Hematopoietic multipotent progenitor cell (in vitro differentiated cells): ENCODE measurements at regions not wholly inside any gene's neighbourhood (a gene's known extent, or its start where the extent isn't known, plus 50 kb on each side); places are given as distances from the start of the nearest gene placed in this dataset.
"Not testable (repeated sequence)": the region's sequence is repeated elsewhere in the genome, so short reads cannot be mapped to it uniquely, and the experiment has no call there.

Experiments
- DNase-seq, 3 donors: peaks; one replicate each; pipeline ENCODE4 v3.0.0-alpha.2; 2011 to 2015; ENCODE audit warnings: low read depth in 2 of 3, low spot score in 2 of 3

GRCh38 chr6:140208286-140208685, 833.8 kb upstream of the CITED2 start:
- DNase-seq: no peak

GRCh38 chr6:140205795-140206593, 831.5 kb upstream of the CITED2 start:
- no peak for DNase-seq

- DNase-seq: no peak
Measured at GRCh38 chr6:140204154-140204553, 829.7 kb upstream of the CITED2 start.

- DNase-seq: no peak
Measured at GRCh38 chr6:140203661-140204147, 829.3 kb upstream of the CITED2 start.

- DNase-seq: no peak
Measured at GRCh38 chr6:140202964-140203515, 828.6 kb upstream of the CITED2 start.

GRCh38 chr6:140201787-140202458, 827.5 kb upstream of the CITED2 start:
- no peak for DNase-seq

- peak in 2 of 3 donors; percentile 3 to 28 for DNase-seq
Measured at GRCh38 chr6:140193269-140193668, 818.8 kb upstream of the CITED2 start.

- no peak for DNase-seq
Measured at GRCh38 chr6:140192018-140192417, 817.6 kb upstream of the CITED2 start.

GRCh38 chr6:140189263-140189662, 814.8 kb upstream of the CITED2 start:
- not testable (repeated sequence) for DNase-seq

GRCh38 chr6:140185991-140186390, 811.5 kb upstream of the CITED2 start:
- no peak for DNase-seq

- DNase-seq: no peak
Measured at GRCh38 chr6:140183881-140184280, 809.4 kb upstream of the CITED2 start.

GRCh38 chr6:140182821-140183220, 808.4 kb upstream of the CITED2 start:
- no peak for DNase-seq

GRCh38 chr6:140181876-140182275, 807.4 kb upstream of the CITED2 start:
- no peak for DNase-seq

- no peak for DNase-seq
Measured at GRCh38 chr6:140180306-140180705, 805.9 kb upstream of the CITED2 start.

GRCh38 chr6:140178935-140179334, 804.5 kb upstream of the CITED2 start:
- DNase-seq: no peak

GRCh38 chr6:140178520-140178919, 804.1 kb upstream of the CITED2 start:
- no peak for DNase-seq

- DNase-seq: no peak
Measured at GRCh38 chr6:140176306-140176705, 801.9 kb upstream of the CITED2 start.

GRCh38 chr6:140175486-140175885, 801.0 kb upstream of the CITED2 start:
- DNase-seq: no peak

GRCh38 chr6:140174524-140174923, 800.1 kb upstream of the CITED2 start:
- no peak for DNase-seq

GRCh38 chr6:140168365-140168764, 793.9 kb upstream of the CITED2 start:
- no peak for DNase-seq

GRCh38 chr6:140160909-140161308, 786.5 kb upstream of the CITED2 start:
- DNase-seq: no peak

- DNase-seq: no peak
Measured at GRCh38 chr6:140160494-140160893, 786.0 kb upstream of the CITED2 start.
